ENCODE measurements at regions not wholly inside any gene's neighbourhood (a gene's known extent, or its start where the extent isn't known, plus 50 kb on each side); places are given as distances from the start of the nearest gene placed in this dataset.

DNA sequence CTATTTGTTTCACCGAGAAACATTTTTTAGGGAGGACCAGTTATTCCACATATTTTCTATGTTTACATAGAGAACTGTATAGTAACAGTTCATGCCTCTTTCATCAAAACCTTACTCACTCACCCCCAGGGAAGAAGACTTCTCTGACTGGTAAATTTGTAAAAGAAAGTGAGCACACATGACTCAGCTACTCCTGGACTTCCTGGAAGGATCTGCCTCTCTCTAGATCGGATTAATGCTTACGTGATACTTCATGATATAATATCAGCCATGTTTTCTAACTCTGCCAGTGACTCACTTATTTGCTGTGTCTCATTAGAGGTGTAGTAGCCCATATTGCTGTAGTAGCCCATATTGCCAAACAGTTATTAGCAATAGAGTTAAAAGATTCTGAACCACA is 494.3 kb upstream of the ATXN7L3B start:
- Histone ChIP-seq H3K4me1 (ENCODE audit: control insufficient read depth in 4 of 4, insufficient read depth in 4 of 4, low read length in 3 of 4) (no peaks in the 10 kb centered on the region), H3K27me3 (ENCODE audit: control insufficient read depth in 4 of 4, insufficient read depth in 4 of 4, low read length in 3 of 4) (no peaks in the 10 kb centered on the region), H3K4me3 (ENCODE audit: low read depth in 1 of 3, low read length in 3 of 3) (no peak overlapping the region), H3K9ac (ENCODE audit: low read depth in 1 of 2, low read length in 2 of 2) (no peak overlapping the region), H3K27ac (ENCODE audit: low read depth in 1 of 2, low read length in 2 of 2) (no peak overlapping the region), H3K36me3 (ENCODE audit: control insufficient read depth in 4 of 4, insufficient read depth in 3 of 4, low read depth in 1 of 4, low read length in 3 of 4) (no peaks in the 10 kb centered on the region), H3K9me3 (ENCODE audit: control insufficient read depth in 4 of 4, low read length in 3 of 4) (no peaks in the 10 kb centered on the region)
- no peak for DNase-seq (ENCODE audit: low spot score)
- TF ChIP-seq EGR1 (IDR thresholded peaks at IDR 0.05; ENCODE audit: low read depth in 2 of 2) (no peak), JUND (IDR thresholded peaks at IDR 0.05) (no peak), ATF3 (IDR thresholded peaks at IDR 0.05) (no peak), YY1 (IDR thresholded peaks at IDR 0.05) (no peak), MAX (IDR thresholded peaks at IDR 0.05) (no peak), REST (IDR thresholded peaks at IDR 0.05) (no peak)
- 79% methylated on average over 3 of the region's 3 CpGs for WGBS

GRCh38 chr12:74049348-74049747 is 488.3 kb upstream of the ATXN7L3B start:
- H3K9ac ChIP-seq (ENCODE audit: low read depth in 1 of 2, low read length in 2 of 2) = no peak overlapping the region
- H3K27me3 ChIP-seq (ENCODE audit: control insufficient read depth in 4 of 4, insufficient read depth in 4 of 4, low read length in 3 of 4) = peaks cover 0 to 3% (median 0%) of the 10 kb centered on the region in 4 donors
- no peaks in the 10 kb centered on the region for H3K36me3 ChIP-seq (ENCODE audit: control insufficient read depth in 4 of 4, insufficient read depth in 3 of 4, low read depth in 1 of 4, low read length in 3 of 4)
- no peak overlapping the region for H3K4me3 ChIP-seq (ENCODE audit: low read depth in 1 of 3, low read length in 3 of 3)
- H3K27ac ChIP-seq (ENCODE audit: low read depth in 1 of 2, low read length in 2 of 2) = no peak overlapping the region
- no peak for TF ChIP-seq RAD21 (IDR thresholded peaks at IDR 0.05)
- TF ChIP-seq REST (IDR thresholded peaks at IDR 0.05) = no peak
- no peak for TF ChIP-seq HNF4A (conservative IDR thresholded peaks at IDR 0.05)
- no peak for TF ChIP-seq MAX (IDR thresholded peaks at IDR 0.05)
- no peak for TF ChIP-seq RXRA (IDR thresholded peaks at IDR 0.05)
- TF ChIP-seq, protein P1, sequence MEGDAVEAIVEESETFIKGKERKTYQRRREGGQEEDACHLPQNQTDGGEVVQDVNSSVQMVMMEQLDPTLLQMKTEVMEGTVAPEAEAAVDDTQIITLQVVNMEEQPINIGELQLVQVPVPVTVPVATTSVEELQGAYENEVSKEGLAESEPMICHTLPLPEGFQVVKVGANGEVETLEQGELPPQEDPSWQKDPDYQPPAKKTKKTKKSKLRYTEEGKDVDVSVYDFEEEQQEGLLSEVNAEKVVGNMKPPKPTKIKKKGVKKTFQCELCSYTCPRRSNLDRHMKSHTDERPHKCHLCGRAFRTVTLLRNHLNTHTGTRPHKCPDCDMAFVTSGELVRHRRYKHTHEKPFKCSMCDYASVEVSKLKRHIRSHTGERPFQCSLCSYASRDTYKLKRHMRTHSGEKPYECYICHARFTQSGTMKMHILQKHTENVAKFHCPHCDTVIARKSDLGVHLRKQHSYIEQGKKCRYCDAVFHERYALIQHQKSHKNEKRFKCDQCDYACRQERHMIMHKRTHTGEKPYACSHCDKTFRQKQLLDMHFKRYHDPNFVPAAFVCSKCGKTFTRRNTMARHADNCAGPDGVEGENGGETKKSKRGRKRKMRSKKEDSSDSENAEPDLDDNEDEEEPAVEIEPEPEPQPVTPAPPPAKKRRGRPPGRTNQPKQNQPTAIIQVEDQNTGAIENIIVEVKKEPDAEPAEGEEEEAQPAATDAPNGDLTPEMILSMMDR (IDR thresholded peaks at IDR 0.05; ENCODE audit: low read depth, low read length, missing input control) = no peak
- TF ChIP-seq FOXA2 (IDR thresholded peaks at IDR 0.05) = no peak
- no peak for TF ChIP-seq EGR1 (IDR thresholded peaks at IDR 0.05; ENCODE audit: low read depth in 2 of 2)
- TF ChIP-seq GABPA (IDR thresholded peaks at IDR 0.05 in 1 of 2, conservative IDR thresholded peaks at IDR 0.05 in 1 of 2) = no peak
- no peak for TF ChIP-seq JUND (IDR thresholded peaks at IDR 0.05)
- TF ChIP-seq YY1 (IDR thresholded peaks at IDR 0.05) = no peak
- TF ChIP-seq TAF1 (conservative IDR thresholded peaks at IDR 0.05) = no peak
- TF ChIP-seq SP1 (IDR thresholded peaks at IDR 0.05) = no peak
- TF ChIP-seq HNF4G (IDR thresholded peaks at IDR 0.05) = no peak
- H3K4me1 ChIP-seq (ENCODE audit: control insufficient read depth in 4 of 4, insufficient read depth in 4 of 4, low read length in 3 of 4) = no peaks in the 10 kb centered on the region
- WGBS = 75% methylated on average over 3 of the region's 3 CpGs
- no peak for DNase-seq (ENCODE audit: low spot score)
- H3K9me3 ChIP-seq (ENCODE audit: control insufficient read depth in 4 of 4, low read length in 3 of 4) = no peaks in the 10 kb centered on the region
